H1 (cell line): ENCODE measurements at regions not wholly inside any gene's neighbourhood (a gene's known extent, or its start where the extent isn't known, plus 50 kb on each side); places are given as distances from the start of the nearest gene placed in this dataset.

Source experiments
- CTCF ChIA-PET: fragments of 300-600 bp; sonication (Branson Sonifier 250); formaldehyde crosslinking; loops from one replicate; lab custom pipeline; 2021; ENCODE audit not compliant: partially characterized antibody; lab: Charles Lee
- POLR2A ChIA-PET: fragments of 300-600 bp; sonication (Branson Sonifier 250); formaldehyde crosslinking; loops from one replicate; lab custom pipeline; 2021; ENCODE audit warnings: inconsistent platforms; ENCODE audit not compliant: partially characterized antibody; lab: Charles Lee
- DNase-seq, 2 experiments: peaks; one replicate each; pipeline versions ENCODE4 v3.0.0 to v3.0.0-alpha.2; 2010 to 2022; ENCODE audit warnings: low spot score in 2 of 2, low read depth in 1 of 2, mixed read lengths in 1 of 2
- FAIRE-seq: peaks from 2 replicates; lab custom pipeline; 2011; peaks lifted over from hg19 to GRCh38; lab: Jason Lieb, UNC
- H2AFZ ChIP-seq: 2 replicates; pipeline ENCODE4 v1.8.1; 2012; ENCODE audit warnings: low read length, inconsistent platforms
- H2AK5ac ChIP-seq: 2 replicates; pipeline ENCODE4 v1.6.1; 2013; ENCODE audit warnings: low read depth, low read length
- H2BK120ac ChIP-seq: replicated peaks from 2 replicates; pipeline ENCODE3; 2013; ENCODE audit warnings: low read depth, low read length, inconsistent platforms
- H2BK12ac ChIP-seq: 2 replicates; pipeline ENCODE4 v1.6.1; 2013; ENCODE audit warnings: low read depth, low read length
- H2BK15ac ChIP-seq: 2 replicates; pipeline ENCODE4 v1.6.1; 2013; ENCODE audit warnings: low read length
- H2BK20ac ChIP-seq: 2 replicates; pipeline ENCODE4 v1.6.1; 2013; ENCODE audit warnings: low read length
- H2BK5ac ChIP-seq: 2 replicates; pipeline ENCODE4 v1.6.1; 2013; ENCODE audit warnings: low read depth, low read length
- H3K14ac ChIP-seq: 2 replicates; pipeline ENCODE4 v1.6.1; 2013; ENCODE audit warnings: inconsistent platforms; ENCODE audit not compliant: insufficient read length
- H3K18ac ChIP-seq: 2 replicates; pipeline ENCODE4 v1.6.1; 2013; ENCODE audit warnings: low read length; ENCODE audit errors: extremely low read depth
- H3K23ac ChIP-seq: 2 replicates; pipeline ENCODE4 v1.6.1; 2013; ENCODE audit warnings: inconsistent platforms; ENCODE audit not compliant: insufficient read length
- H3K23me2 ChIP-seq: 2 replicates; pipeline ENCODE4 v1.6.1; 2013; ENCODE audit warnings: low read depth, low read length
- H3K27ac ChIP-seq: 2 replicates; pipeline ENCODE4 v1.6.1; 2011; ENCODE audit warnings: low read depth, low read length, inconsistent platforms
- H3K27me3 ChIP-seq, 4 experiments: replicated peaks in 1 of 4; 1 replicate in 1 of 4; 2 replicates in 3 of 4; pipeline versions ENCODE4 v1.6.1 to v1.8.1; 2011 to 2013; ENCODE audit warnings: low read length in 3 of 4, mild to moderate bottlenecking in 3 of 4, inconsistent platforms in 2 of 4, mixed read lengths in 2 of 4, moderate library complexity in 1 of 4; ENCODE audit not compliant: control insufficient read depth in 3 of 4, insufficient read depth in 3 of 4; ENCODE audit errors: extremely low read depth in 1 of 4
- H3K36me3 ChIP-seq, 4 experiments: 2 replicates each; pipeline versions ENCODE4 v1.6.1 to v1.8.1; 2011 to 2013; ENCODE audit warnings: mild to moderate bottlenecking in 4 of 4, low read length in 3 of 4, moderate library complexity in 2 of 4, control low read depth in 1 of 4, inconsistent platforms in 1 of 4; ENCODE audit not compliant: insufficient read depth in 4 of 4, control insufficient read depth in 2 of 4
- H3K4ac ChIP-seq: replicated peaks from 2 replicates; pipeline ENCODE3; 2013; ENCODE audit warnings: low read length, low read depth, mixed read lengths, inconsistent platforms; ENCODE audit not compliant: insufficient read length
- H3K4me1 ChIP-seq, 4 experiments: replicated peaks in 1 of 4; 1 replicate in 1 of 4; 2 replicates in 3 of 4; pipeline versions ENCODE4 v1.6.1 to v1.8.1; 2011 to 2013; ENCODE audit warnings: low read length in 3 of 4, inconsistent platforms in 2 of 4, mixed read lengths in 1 of 4; ENCODE audit not compliant: insufficient read depth in 4 of 4, control insufficient read depth in 3 of 4
- H3K4me2 ChIP-seq, 2 experiments: 2 replicates each; pipeline versions ENCODE4 v1.6.1 to v1.8.1; 2011 to 2013; ENCODE audit warnings: low read depth in 2 of 2, low read length in 2 of 2, control low read depth in 1 of 2, inconsistent platforms in 1 of 2, mild to moderate bottlenecking in 1 of 2; ENCODE audit not compliant: insufficient read depth in 1 of 2
- H3K4me3 ChIP-seq, 4 experiments: fragments of 200-600, 300-600 bp in 1 of 4; sonication (generic), shearing (Covaris generic), sonication (Bioruptor Twin) in 1 of 4; 2 replicates each; pipeline versions ENCODE4 v1.5.1 to v1.8.1; 2011 to 2016; ENCODE audit warnings: low read length in 4 of 4, low read depth in 3 of 4, control low read depth in 2 of 4, inconsistent platforms in 2 of 4, mild to moderate bottlenecking in 2 of 4, mixed read lengths in 1 of 4, moderate library complexity in 1 of 4; ENCODE audit not compliant: insufficient read depth in 2 of 4; ENCODE audit errors: extremely low read depth in 1 of 4
- H3K56ac ChIP-seq: replicated peaks from 2 replicates; pipeline ENCODE3; 2013; ENCODE audit warnings: low read depth, mild to moderate bottlenecking, mixed read lengths, low read length, inconsistent platforms; ENCODE audit not compliant: insufficient read length
- H3K79me1 ChIP-seq: 2 replicates; pipeline ENCODE4 v1.6.1; 2013; ENCODE audit warnings: low read depth, low read length, control low read depth
- H3K79me2 ChIP-seq, 2 experiments: 2 replicates each; pipeline versions ENCODE4 v1.6.1 to v1.8.1; 2012 to 2013; ENCODE audit warnings: low read length in 2 of 2, mild to moderate bottlenecking in 2 of 2, inconsistent platforms in 1 of 2; ENCODE audit not compliant: insufficient read depth in 2 of 2, control insufficient read depth in 1 of 2
- H3K9ac ChIP-seq, 4 experiments: replicated peaks in 1 of 4; 1 replicate in 1 of 4; 2 replicates in 3 of 4; pipeline versions ENCODE4 v1.6.1 to v1.8.1; 2011 to 2013; ENCODE audit warnings: low read depth in 3 of 4, low read length in 3 of 4, control low read depth in 2 of 4, mild to moderate bottlenecking in 2 of 4, moderate library complexity in 2 of 4, inconsistent platforms in 1 of 4; ENCODE audit errors: extremely low read depth in 1 of 4
- H3K9me3 ChIP-seq, 2 experiments: 2 replicates each; pipeline versions ENCODE4 v1.6.1 to v1.8.1; 2012 to 2013; ENCODE audit warnings: mild to moderate bottlenecking in 2 of 2, moderate library complexity in 2 of 2, control low read depth in 1 of 2, inconsistent platforms in 1 of 2, low read depth in 1 of 2, low read length in 1 of 2, mixed read lengths in 1 of 2; ENCODE audit not compliant: insufficient read depth in 2 of 2
- H4K20me1 ChIP-seq, 2 experiments: replicated peaks in 1 of 2; 2 replicates each; pipeline versions ENCODE3 to v1.8.1; 2011 to 2013; ENCODE audit warnings: inconsistent platforms in 2 of 2, low read length in 2 of 2, mild to moderate bottlenecking in 1 of 2; ENCODE audit not compliant: insufficient read depth in 2 of 2, control insufficient read depth in 1 of 2
- H4K5ac ChIP-seq: 2 replicates; pipeline ENCODE4 v1.6.1; 2013; ENCODE audit warnings: low read length, low read depth, mixed read lengths, inconsistent platforms; ENCODE audit not compliant: insufficient read length
- H4K8ac ChIP-seq: 2 replicates; pipeline ENCODE4 v1.8.0; 2013; ENCODE audit warnings: mild to moderate bottlenecking, moderate library complexity, low read length, inconsistent platforms; ENCODE audit not compliant: insufficient read depth; ENCODE audit errors: extremely low read depth
- H4K91ac ChIP-seq: replicated peaks from 2 replicates; pipeline ENCODE3; 2013; ENCODE audit warnings: low read length, mixed read lengths, inconsistent platforms; ENCODE audit not compliant: insufficient read length
- EP300 ChIP-seq, 2 experiments: IDR thresholded peaks; 1 replicate in 1 of 2; 2 replicates in 1 of 2; pipeline ENCODE4 v1.6.1; 2011 to 2012; ENCODE audit warnings: low read depth in 2 of 2, low read length in 2 of 2, mild to moderate bottlenecking in 2 of 2, borderline replicate concordance in 1 of 2, inconsistent platforms in 1 of 2, moderate library complexity in 1 of 2
- HDAC2 ChIP-seq, 2 experiments: fragments of 300-600 bp in 1 of 2; sonication (generic) in 1 of 2; IDR thresholded peaks; 2 replicates each; pipeline ENCODE4 v1.6.1; 2011 to 2012; ENCODE audit warnings: low read depth in 2 of 2, low read length in 2 of 2, mild to moderate bottlenecking in 2 of 2, moderate library complexity in 2 of 2, borderline replicate concordance in 1 of 2, inconsistent platforms in 1 of 2
- KDM1A ChIP-seq: fragments of 200-600, 300-600 bp; sonication (generic); IDR thresholded peaks from 2 replicates; pipeline ENCODE4 v1.7.1; 2016; ENCODE audit warnings: mild to moderate bottlenecking, low read length, borderline replicate concordance
- PHF8 ChIP-seq: fragments of 200-600 bp; sonication (generic); conservative IDR thresholded peaks from 2 replicates; pipeline ENCODE4 v1.7.1; 2012; ENCODE audit warnings: low read depth, mild to moderate bottlenecking, inconsistent platforms, low read length, moderate library complexity
- SRF ChIP-seq: IDR thresholded peaks from 2 replicates; pipeline ENCODE4 v1.6.1; 2011; ENCODE audit warnings: mild to moderate bottlenecking, low read depth, low read length, moderate library complexity
- WGBS, 2 experiments: shearing (Covaris generic) in 1 of 2; methylation state at CpG; one replicate each; pipeline versions ENCODE4 v1.1.6 to v1.1.7; 2013 to 2015; ENCODE audit warnings: low lambda C conversion rate in 2 of 2, mixed read lengths in 2 of 2, inconsistent platforms in 1 of 2, low coverage in 1 of 2, missing lambda C conversion rate in 1 of 2; ENCODE audit not compliant: insufficient replicate concordance in 2 of 2, insufficient coverage in 1 of 2, insufficient read length in 1 of 2; ENCODE audit errors: extremely low coverage in 1 of 2, missing lambda C conversion rate in 1 of 2; 5-methylcytosine and 5-hydroxymethylcytosine counted together

DNA sequence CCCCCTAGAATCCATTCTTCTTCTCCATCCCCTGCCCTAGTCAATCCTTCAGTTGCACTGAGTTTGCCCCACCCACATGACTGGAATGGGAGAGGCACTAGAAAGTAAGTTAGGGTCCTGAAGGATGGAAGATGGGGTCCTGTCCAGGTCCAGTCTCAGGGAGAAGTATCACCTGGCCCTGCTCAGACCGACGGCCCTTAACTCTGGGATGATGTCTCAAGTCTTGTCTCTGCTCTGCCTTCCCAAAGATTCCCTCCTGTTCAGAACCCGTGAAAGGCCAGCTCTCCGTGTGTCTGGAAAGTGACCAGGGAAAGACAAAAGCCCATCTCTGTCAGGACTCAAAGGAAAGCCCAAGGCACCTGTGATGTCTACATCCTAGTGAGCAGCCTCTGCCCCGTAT is 88.8 kb downstream of the OAT start:
- H3K36me3 ChIP-seq, result no peaks in the 10 kb centered on the region
- no peak overlapping the region for H2AFZ ChIP-seq
- no peak overlapping the region for H4K8ac ChIP-seq
- peak in 1 of 2 experiments; percentile 6 for DNase-seq
- no peaks in the 10 kb centered on the region; a peak in 1 of 7 replicates for H3K27me3 ChIP-seq
- no peak overlapping the region for H3K56ac ChIP-seq
- H4K5ac ChIP-seq, result no peak overlapping the region
- WGBS, 2 experiments, result 85% methylated on average over 5 of the region's 5 CpGs; no CpG with 5 or more reads in 1 of the 2 experiments
- no peak overlapping the region for H2BK12ac ChIP-seq
- no peak overlapping the region for H2BK5ac ChIP-seq
- POLR2A ChIA-PET, result no interaction called here
- H2BK20ac ChIP-seq, result no peak overlapping the region
- H3K4me1 ChIP-seq, result no peaks in the 10 kb centered on the region
- no peak overlapping the region for H4K91ac ChIP-seq
- H3K9me3 ChIP-seq, result no peaks in the 10 kb centered on the region
- no peak overlapping the region for H3K18ac ChIP-seq
- no peak for FAIRE-seq
- H2BK15ac ChIP-seq, result no peak overlapping the region
- CTCF ChIA-PET, result interaction anchor here (0.6 to 4.2 kb wide), 4 partner anchors 18 to 1688 kb away, joined by 3 to 23 read pairs (median 5); no protein-coding TSS in a partner anchor
- no peak for TF ChIP-seq EP300 (IDR thresholded peaks at IDR 0.05; ENCODE audit: borderline replicate concordance in 1 of 2, low read depth in 2 of 2, low read length in 2 of 2)
- TF ChIP-seq PHF8, result no peak
- TF ChIP-seq HDAC2 (IDR thresholded peaks at IDR 0.05; ENCODE audit: borderline replicate concordance in 1 of 2, low read depth in 2 of 2, low read length in 2 of 2), result no peak
- TF ChIP-seq KDM1A, result no peak
- no peak for TF ChIP-seq SRF
- no peak overlapping the region for H3K23ac ChIP-seq
- H3K4ac ChIP-seq, result no peak overlapping the region
- no peak overlapping the region for H3K14ac ChIP-seq
- no peaks in the 10 kb centered on the region for H3K79me1 ChIP-seq
- no peak overlapping the region for H3K9ac ChIP-seq
- H3K23me2 ChIP-seq, result no peaks in the 10 kb centered on the region
- H4K20me1 ChIP-seq, result no peaks in the 10 kb centered on the region
- H2BK120ac ChIP-seq, result no peak overlapping the region
- H2AK5ac ChIP-seq, result no peak overlapping the region
- no peaks in the 10 kb centered on the region for H3K79me2 ChIP-seq
- no peak overlapping the region for H3K4me2 ChIP-seq
- no peak overlapping the region for H3K27ac ChIP-seq
- H3K4me3 ChIP-seq, result no peak overlapping the region
